K562 (cell line): ENCODE measurements at regions not wholly inside any gene's neighbourhood (a gene's known extent, or its start where the extent isn't known, plus 50 kb on each side); places are given as distances from the start of the nearest gene placed in this dataset.

Source experiments
- BHLHE40 ChIP-seq: IDR thresholded peaks from 2 replicates; pipeline ENCODE4 v1.6.1; 2011; ENCODE audit warnings: low read length, improper control_type of control experiment
- ETV1 ChIP-seq: fragments of 450-650 bp; conservative IDR thresholded peaks from 2 replicates; pipeline ENCODE4 v1.6.1; 2016; ENCODE audit warnings: missing genetic modification characterization, control low read depth, low read depth, missing compliant biosample characterization
- FOXP4 ChIP-seq: sonication (generic); formaldehyde crosslinking; IDR thresholded peaks from 2 replicates; pipeline ENCODE4 v1.8.0; 2022; ENCODE audit warnings: mild to moderate bottlenecking, missing genetic modification reagents, borderline replicate concordance
- HIVEP1 ChIP-seq: fragments of 250-450 bp; sonication (Bioruptor Pico); IDR thresholded peaks from 2 replicates; pipeline ENCODE4 v1.4.0; 2020; ENCODE audit warnings: mild to moderate bottlenecking
- HMG20A ChIP-seq: fragments of 450-650 bp; formaldehyde crosslinking; conservative IDR thresholded peaks from 2 replicates; pipeline ENCODE4 v1.4.0; 2020; ENCODE audit warnings: mild to moderate bottlenecking, mixed read lengths
- KDM2B ChIP-seq: fragments of 250-450 bp; sonication (Bioruptor Pico); IDR thresholded peaks from 2 replicates; pipeline ENCODE4 v1.8.0; 2021; ENCODE audit warnings: mild to moderate bottlenecking, moderate library complexity
- MLX ChIP-seq, 2 experiments: fragments of 450-650 bp in 1 of 2; sonication (generic) in 1 of 2; formaldehyde crosslinking; conservative IDR thresholded peaks; 2 replicates each; pipeline versions ENCODE4 v1.4.0 to v1.8.1; 2020 to 2022; ENCODE audit warnings: mild to moderate bottlenecking in 1 of 2, missing genetic modification reagents in 1 of 2
- NR2C1 ChIP-seq, 2 experiments: fragments of 450-650 bp; IDR thresholded peaks; 2 replicates each; pipeline ENCODE4 v1.6.1; 2017; ENCODE audit warnings: mild to moderate bottlenecking in 2 of 2, antibody characterized with exemption in 1 of 2, inconsistent platforms in 1 of 2, missing compliant biosample characterization in 1 of 2, missing genetic modification characterization in 1 of 2
- RBM22 ChIP-seq: fragments of 200-400 bp; formaldehyde crosslinking; IDR thresholded peaks from 2 replicates; pipeline ENCODE4 v1.6.1; 2018; ENCODE audit warnings: low read length, low read depth; ENCODE audit not compliant: poor library complexity, severe bottlenecking
- SMARCA5 ChIP-seq: fragments of 450-650 bp; IDR thresholded peaks from 2 replicates; pipeline ENCODE4 v1.6.1; 2016
- ZBTB9 ChIP-seq: fragments of 450-650 bp; formaldehyde crosslinking; IDR thresholded peaks from 2 replicates; pipeline ENCODE4 v1.4.0; 2020; ENCODE audit warnings: mild to moderate bottlenecking, moderate library complexity
- ZNF121 ChIP-seq: sonication (generic); formaldehyde crosslinking; conservative IDR thresholded peaks from 2 replicates; pipeline ENCODE4 v1.8.0; 2022; ENCODE audit warnings: missing genetic modification reagents
- ZNF584 ChIP-seq: fragments of 200-800 bp; sonication (Bioruptor generic); IDR thresholded peaks from 2 replicates; pipeline ENCODE4 v1.6.1; 2016; ENCODE audit warnings: low read depth, mild to moderate bottlenecking, missing genetic modification characterization, missing compliant biosample characterization
- ZNF644 ChIP-seq: fragments of 200-800 bp; sonication (Bioruptor generic); IDR thresholded peaks from 2 replicates; pipeline ENCODE4 v1.6.1; 2016; ENCODE audit warnings: low read depth, missing genetic modification characterization, missing compliant biosample characterization
- TF ChIP-seq, protein P1 (sequence below): sonication (generic); formaldehyde crosslinking; IDR thresholded peaks from 2 replicates; pipeline ENCODE4 v1.9.0; 2022; ENCODE audit warnings: mild to moderate bottlenecking, missing genetic modification reagents
- TF ChIP-seq, protein P2 (sequence below): sonication (generic); formaldehyde crosslinking; IDR thresholded peaks from 2 replicates; pipeline ENCODE4 v1.8.1; 2023; ENCODE audit warnings: mild to moderate bottlenecking, missing genetic modification reagents
- TF ChIP-seq, protein P3 (sequence below), 3 experiments: IDR thresholded peaks in 2 of 3; conservative IDR thresholded peaks in 1 of 3; 2 replicates each; pipeline ENCODE4 v1.5.1; 2011 to 2012; ENCODE audit warnings: low read length in 3 of 3, mild to moderate bottlenecking in 3 of 3, control low read depth in 2 of 3, improper control_type of control experiment in 1 of 3, inconsistent platforms in 1 of 3, low read depth in 1 of 3, mixed read lengths in 1 of 3, moderate library complexity in 1 of 3; ENCODE audit not compliant: insufficient read depth in 2 of 3

GRCh38 chr16:85529489-85530369, 83.4 kb upstream of the GSE1 start (continued):
- TF ChIP-seq MLX (CRISPR knock-in tag; conservative IDR thresholded peaks at IDR 0.05): no peak
- TF ChIP-seq SMARCA5: no peak
- TF ChIP-seq, protein P1, sequence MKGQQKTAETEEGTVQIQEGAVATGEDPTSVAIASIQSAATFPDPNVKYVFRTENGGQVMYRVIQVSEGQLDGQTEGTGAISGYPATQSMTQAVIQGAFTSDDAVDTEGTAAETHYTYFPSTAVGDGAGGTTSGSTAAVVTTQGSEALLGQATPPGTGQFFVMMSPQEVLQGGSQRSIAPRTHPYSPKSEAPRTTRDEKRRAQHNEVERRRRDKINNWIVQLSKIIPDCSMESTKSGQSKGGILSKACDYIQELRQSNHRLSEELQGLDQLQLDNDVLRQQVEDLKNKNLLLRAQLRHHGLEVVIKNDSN (CRISPR knock-in tag): peak; percentile 13; the same call in 1 of the 2 replicates
- 0 out of 2 replicates have a peak, but pooled peaks have one; percentile 26 for TF ChIP-seq ETV1 (tag)
- TF ChIP-seq HMG20A: no peak
- TF ChIP-seq ZBTB9 (CRISPR knock-in tag): peak; percentile 81; the same call in 1 of the 2 replicates
- TF ChIP-seq ZNF644: no peak
- TF ChIP-seq BHLHE40: peak; percentile 60
- TF ChIP-seq RBM22: no peak
- TF ChIP-seq, protein P2, sequence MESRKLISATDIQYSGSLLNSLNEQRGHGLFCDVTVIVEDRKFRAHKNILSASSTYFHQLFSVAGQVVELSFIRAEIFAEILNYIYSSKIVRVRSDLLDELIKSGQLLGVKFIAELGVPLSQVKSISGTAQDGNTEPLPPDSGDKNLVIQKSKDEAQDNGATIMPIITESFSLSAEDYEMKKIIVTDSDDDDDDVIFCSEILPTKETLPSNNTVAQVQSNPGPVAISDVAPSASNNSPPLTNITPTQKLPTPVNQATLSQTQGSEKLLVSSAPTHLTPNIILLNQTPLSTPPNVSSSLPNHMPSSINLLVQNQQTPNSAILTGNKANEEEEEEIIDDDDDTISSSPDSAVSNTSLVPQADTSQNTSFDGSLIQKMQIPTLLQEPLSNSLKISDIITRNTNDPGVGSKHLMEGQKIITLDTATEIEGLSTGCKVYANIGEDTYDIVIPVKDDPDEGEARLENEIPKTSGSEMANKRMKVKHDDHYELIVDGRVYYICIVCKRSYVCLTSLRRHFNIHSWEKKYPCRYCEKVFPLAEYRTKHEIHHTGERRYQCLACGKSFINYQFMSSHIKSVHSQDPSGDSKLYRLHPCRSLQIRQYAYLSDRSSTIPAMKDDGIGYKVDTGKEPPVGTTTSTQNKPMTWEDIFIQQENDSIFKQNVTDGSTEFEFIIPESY (CRISPR knock-in tag): peak; percentile 64; the same call in 1 of the 2 replicates
- no peak for TF ChIP-seq NR2C1 (IDR thresholded peaks at IDR 0.05)
- 0 out of 2 replicates have a peak, but pooled peaks have one; percentile 8 for TF ChIP-seq NR2C1 (tag; IDR thresholded peaks at IDR 0.05)
- no peak for TF ChIP-seq HIVEP1
- TF ChIP-seq KDM2B: no peak
- TF ChIP-seq, protein P3, sequence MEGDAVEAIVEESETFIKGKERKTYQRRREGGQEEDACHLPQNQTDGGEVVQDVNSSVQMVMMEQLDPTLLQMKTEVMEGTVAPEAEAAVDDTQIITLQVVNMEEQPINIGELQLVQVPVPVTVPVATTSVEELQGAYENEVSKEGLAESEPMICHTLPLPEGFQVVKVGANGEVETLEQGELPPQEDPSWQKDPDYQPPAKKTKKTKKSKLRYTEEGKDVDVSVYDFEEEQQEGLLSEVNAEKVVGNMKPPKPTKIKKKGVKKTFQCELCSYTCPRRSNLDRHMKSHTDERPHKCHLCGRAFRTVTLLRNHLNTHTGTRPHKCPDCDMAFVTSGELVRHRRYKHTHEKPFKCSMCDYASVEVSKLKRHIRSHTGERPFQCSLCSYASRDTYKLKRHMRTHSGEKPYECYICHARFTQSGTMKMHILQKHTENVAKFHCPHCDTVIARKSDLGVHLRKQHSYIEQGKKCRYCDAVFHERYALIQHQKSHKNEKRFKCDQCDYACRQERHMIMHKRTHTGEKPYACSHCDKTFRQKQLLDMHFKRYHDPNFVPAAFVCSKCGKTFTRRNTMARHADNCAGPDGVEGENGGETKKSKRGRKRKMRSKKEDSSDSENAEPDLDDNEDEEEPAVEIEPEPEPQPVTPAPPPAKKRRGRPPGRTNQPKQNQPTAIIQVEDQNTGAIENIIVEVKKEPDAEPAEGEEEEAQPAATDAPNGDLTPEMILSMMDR (IDR thresholded peaks at IDR 0.05 in 2 of 3, conservative IDR thresholded peaks at IDR 0.05 in 1 of 3; ENCODE audit: insufficient read depth in 2 of 3, low read depth in 1 of 3, low read length in 3 of 3): peak in 2 of 3 experiments; percentile 30 to 38; a peak in 3 of 6 replicates
- TF ChIP-seq ZNF584 (CRISPR knock-in tag): no peak
- TF ChIP-seq FOXP4: 0 out of 2 replicates have a peak, but pooled peaks have one; percentile 50
- TF ChIP-seq ZNF121 (CRISPR knock-in tag): no peak
